ENCODE measurements at regions not wholly inside any gene's neighbourhood (a gene's known extent, or its start where the extent isn't known, plus 50 kb on each side); places are given as distances from the start of the nearest gene placed in this dataset.
A peak's percentile ranks its signal among the peaks of the same experiment; 100 is the strongest.

DNA sequence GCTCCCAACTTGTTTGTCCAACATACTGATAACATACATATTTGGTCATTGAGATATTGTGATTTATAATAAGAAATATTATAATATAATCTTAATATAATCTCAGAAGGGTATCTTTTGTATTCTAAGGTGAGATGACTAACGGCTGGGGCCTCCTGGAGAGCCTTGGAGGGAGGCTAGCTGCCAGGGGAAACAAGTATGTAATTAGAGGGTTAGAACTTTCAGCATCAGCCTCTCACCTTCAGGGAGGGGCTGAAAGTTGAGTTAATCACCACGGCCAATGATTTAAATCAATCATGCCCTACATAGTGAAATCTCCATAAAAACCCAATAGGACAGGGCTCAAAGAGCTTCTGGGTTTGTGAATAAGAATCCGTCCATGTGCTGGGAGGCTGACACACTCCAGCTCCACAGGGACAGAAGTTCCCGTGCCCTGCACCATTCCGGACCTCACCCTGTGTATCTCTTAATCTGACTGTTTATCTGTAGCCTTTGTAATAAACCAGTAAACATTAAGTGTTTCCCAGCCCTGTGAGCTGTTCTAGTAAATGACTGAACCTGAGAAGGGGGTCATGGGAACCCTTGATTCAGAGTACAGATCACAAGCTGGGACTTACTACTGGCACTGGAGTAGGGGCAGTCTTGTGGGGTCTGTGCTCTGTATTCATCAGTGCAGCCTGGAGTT is 86.3 kb upstream of the STEAP1B start:
- no peak for ATAC-seq

DNA sequence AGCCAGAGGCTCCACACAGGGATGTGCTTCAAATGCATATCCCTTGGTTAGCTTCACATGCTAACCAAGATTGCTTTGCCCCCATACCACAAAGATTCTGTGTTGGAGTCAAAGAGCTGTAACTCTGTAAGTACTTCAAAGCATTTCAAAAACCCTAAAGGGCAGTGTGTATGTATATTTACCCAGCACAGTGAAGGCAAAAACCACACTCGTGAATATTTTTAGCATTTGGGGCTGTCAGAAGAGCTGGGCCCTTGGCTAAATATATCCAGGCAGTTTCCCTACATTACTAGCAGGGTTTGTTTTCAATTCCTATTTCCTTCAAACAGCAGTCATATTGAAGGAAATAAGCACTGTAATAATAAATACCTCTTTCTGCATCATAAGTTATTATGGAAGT is 84.2 kb upstream of the STEAP1B start:
- ATAC-seq = no peak

DNA sequence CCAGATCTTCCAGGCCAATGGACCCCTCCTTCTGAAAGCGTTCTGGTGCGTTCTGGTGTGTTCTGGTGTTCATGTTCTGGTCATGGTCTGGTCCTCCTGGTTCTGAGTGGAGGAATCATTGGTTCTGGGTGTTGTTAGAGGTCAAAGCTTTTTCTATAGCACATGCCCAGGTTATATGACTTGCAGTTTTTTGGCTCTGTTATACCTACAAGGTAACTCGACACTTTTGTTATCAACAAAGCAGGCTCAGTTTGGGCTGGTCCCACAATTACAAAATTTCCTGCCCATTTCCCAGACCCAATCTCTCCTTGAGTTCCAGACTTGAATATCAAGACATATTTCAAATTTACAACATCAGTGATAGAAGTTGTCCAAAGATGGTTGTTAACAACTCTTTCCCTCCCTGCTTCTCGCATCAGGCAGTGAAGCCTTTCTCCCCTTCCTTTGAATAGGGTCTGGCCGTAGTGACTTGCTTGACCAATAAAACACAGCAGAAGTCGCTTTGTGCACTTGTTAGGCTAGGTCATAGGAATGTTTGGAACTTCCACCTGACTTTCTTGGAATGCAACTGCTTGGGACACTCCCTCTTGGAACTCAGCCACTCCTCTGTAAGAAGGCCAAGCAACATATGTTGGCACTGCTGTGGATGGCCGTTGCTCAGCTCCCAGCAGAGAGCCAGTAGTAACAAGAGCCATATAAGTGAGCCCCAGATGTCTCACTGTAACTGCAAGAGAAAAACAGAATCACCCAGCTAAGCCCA is 83.1 kb upstream of the STEAP1B start:
- ATAC-seq = peak; percentile 63

DNA sequence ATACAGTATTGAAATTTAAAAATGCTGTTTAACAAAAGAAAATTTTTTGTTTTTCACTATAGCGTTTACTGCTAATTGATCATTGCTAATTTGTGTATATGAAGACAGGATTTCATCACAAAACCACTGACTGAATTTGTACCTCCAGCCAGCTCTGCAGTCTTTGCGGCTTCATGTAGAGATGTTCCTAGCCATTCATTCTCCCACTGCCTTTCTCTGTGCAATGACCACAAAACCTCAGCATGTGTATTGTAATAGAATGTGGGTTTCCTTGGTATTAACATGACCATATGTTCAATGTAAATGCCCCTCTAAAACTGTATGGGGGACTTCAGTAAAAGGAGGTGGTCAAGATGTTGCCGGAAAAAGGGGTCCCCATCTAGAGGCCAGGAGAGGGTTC is 81.1 kb upstream of the STEAP1B start:
- no peak for ATAC-seq

DNA sequence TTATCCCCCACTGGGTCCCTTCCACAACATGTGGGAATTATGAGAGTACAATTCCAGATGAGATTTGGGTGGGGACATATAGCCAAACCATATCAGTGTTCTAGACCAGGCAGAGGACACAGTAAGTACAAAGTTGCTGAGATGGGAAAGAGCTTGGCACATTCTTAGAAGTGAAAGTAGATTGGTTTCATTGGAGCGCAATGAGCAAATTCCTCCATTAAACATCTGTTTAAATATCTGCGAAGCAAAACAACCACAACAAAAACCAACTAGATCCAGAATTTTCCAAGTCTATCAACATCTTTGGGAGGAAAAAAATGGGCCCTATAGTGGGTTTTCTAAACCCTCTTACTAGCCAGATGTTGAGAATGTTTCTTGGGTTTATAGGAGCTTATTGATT is 80.0 kb upstream of the STEAP1B start:
- ATAC-seq = no peak

DNA sequence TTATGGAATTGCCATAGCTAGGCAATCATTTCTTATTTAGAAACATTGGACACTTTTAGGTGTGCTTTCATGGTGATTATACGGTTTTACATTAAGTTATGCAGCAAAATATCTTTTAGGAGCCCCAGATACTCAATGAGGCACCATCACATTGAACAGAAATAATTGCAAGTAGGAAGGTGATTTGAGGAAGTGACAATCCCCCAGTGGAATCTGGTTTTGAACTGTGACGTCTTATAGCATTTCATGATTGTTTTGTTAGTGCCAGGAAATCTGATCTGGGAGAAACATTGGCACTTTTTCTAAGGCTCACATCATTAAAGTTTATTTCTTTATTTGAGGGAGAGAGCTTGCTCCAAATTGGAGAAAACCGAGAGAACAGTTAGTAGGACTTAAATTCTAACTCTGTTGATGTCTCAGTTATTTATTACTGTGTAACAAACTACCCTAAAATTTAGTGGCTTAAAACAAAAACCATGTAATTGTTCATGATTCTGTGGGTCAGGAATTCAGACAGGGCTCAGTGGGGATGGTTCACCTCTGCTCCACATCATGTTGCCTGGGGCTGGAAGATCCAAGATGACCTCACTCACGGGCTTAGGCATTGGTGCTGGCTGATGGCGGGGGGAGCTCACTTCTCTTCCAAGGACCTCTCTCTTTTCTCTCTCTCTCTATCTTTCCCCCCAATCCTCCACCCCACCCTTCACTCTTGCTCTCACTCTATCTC is 78.2 kb upstream of the STEAP1B start:
- ATAC-seq = no peak

DNA sequence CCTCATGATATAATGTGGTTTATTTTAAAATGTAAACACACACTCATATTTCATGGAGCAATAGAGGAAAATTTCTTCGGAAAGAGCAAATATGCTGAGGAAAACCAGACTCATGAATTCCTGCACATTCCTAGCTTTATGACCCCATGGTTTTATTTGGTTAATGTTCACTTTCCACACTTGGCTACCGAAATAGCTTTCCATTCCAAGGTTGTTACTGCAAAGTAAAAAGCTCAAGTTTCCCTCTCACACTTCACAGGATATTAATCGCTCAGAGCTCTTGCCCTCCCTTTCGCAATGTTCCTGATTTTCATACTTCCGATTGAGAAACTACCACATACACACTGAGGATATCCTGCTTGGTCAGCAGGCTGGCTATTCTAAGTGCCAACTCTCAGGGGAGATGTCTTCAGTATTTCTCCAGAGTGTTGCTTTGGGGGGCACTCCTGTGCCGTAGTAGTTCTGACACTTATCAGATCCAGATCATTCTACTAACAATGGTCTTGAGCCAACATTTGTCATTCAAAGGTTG is 77.5 kb upstream of the STEAP1B start:
- ATAC-seq = peak; percentile 53

DNA sequence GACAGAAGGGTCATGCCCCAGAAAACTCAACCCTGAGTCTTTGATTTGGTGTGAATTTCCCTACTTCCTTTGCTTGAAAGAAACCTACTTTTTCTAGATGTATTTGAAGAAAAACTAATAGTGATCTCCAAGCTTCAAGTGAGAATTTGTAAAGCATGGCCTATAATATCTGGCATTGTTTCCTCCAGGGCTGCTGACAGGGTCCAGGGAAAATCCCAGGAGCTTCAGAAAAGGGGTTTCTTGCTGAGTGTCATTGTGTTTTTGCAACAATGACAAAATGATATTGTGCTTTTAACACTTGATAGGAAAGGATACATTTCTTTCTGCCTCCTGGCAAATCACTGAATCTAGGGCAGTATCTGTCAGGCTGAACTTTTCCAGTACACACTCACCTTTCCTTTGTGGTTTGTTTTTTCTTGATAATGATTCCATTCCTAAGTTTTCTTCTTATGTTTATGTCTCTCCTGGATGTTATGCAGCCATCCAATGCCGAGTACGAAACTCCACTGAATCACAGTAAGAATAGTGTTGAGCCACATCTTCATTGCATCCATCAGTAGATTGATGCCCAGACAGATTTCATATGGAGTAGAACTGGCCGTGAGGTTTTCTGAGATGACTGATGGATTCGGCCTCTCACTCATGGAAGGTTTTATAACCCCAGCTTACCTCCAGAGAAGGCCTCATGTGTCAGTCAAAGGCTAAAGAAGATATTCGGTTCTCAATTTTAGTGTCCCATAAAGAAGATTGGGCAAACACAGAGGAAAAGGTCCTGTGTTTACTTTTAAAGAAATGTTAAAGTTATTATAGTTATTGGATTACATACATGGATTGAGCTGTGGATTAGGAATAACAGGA is 76.9 kb upstream of the STEAP1B start:
- ATAC-seq = no peak

DNA sequence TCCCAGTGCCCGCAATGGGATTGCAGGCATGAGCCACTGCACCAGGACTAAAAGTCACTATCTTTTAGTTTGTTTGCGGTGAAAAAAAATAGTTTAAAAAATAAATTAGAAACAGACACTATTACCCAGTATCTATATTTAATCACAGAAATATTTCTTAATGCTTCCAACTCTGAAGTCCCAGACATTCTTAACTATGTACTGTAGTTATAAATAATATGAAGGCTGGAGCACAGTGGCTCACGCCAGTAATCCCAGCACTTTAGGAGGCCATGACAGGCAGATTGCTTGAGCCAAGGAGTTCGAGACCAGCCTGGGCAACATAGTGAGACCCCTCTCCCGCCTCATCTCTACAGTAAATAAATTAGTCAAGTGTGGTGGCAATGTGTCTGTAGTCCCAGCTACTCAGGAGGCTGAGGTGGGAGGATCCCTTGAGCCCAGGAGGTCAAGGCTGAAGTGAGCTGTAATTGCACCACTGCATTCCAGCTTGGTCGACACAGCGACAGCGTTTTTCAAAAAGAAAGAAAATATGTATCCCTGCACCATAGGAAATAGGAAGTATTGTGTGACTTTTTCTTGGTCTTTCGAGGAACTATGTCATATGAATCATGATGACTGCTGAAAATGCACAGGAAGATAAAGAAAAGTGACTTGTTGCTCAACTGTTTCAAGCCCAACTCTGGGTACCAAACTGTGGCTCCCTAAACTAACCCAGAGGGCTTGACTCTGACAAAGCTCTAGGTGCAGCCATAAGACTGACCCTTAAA is 74.9 kb upstream of the STEAP1B start:
- no peak for ATAC-seq

DNA sequence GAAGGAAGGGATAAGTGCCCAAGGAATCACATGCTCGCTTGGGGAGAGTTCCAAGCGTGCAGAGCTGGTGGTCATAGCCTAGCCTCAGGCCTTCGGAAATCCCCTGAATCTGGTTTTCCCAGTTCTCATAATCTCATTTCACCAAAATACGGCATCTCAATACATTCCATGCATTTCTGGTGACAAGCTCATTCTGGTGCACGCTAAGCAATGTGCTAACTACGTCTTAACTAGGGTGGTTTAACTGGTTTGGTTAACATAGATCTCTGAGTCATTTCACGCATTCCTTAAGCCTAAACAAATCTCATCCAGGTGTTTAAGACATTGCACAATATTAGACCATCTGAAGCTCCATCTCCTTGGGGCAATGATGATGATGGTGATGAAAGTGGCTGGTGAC is 72.9 kb upstream of the STEAP1B start:
- peak; percentile 88 for ATAC-seq

DNA sequence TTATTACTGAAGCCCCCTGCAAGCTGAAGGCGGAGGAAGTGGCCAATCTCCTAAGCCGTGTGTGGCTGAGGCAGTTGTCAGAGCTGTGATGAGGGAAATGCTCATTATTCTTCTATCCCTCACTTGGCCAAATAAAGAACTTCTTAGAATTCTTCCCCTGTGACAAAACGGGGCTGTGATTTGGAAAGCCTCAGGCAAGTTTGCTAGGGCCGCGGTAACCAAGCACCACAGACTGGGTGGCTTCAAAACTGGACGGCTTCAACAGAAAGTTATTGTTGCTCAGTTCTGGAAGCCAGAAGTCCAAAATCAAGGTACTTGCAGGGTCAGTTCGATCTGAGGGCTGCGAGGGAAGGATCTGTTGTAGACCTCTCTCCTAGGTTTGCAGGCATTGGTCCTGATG is 72.3 kb upstream of the STEAP1B start:
- no peak for ATAC-seq

DNA sequence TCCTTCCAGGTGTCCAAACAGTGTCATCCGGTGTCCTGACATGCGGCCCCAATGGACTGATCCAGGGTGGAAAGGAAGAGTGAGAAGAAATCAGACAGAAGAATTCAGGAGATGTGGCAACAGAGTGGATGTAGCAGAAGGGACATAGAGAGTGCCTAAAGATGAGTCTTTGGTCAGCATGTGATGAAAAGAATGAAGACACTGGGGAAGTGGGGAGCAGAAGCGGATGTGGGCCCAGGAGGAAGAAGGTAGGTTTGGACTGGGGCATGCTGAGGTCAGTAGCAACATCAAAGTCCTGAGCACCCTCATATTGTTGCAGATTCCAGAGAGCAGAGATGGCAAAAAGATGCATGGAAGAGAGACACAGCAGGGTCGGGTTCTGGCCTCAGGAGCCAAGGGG is 71.8 kb upstream of the STEAP1B start:
- no peak for ATAC-seq

DNA sequence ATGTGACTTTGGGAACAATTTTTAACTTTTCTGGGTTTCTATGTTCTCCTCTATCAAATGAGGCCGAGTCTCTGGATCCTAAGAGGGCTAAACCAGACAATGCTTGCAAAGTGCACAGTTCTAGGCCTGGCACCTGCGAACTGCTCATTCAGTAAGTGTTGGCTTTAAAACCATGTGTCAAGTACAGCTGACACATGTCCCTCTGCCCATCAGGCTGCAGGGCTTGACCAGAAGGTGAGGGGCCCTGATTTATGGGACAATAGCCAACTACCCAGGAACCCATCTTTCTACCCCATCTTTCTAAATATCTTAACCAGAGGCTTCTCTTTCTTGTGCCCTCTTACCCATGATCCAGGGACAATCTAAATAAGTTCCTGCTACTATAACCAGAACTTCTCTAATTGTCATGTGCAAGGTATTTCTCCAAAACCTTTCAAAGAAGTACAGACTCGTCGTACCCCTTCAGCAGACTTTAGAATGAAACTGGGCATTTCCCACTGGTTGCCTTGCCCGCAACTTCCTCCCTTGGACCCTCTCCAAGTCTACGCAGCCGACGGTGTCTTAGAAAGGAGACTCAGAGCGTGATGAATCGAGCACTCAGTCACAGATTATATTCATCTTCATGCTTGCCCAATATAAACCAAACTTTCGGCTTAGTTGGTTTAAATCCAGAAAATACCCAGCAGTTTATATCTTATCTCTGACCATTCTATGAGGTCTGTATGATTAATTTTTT is 69.8 kb upstream of the STEAP1B start:
- no peak for ATAC-seq

DNA sequence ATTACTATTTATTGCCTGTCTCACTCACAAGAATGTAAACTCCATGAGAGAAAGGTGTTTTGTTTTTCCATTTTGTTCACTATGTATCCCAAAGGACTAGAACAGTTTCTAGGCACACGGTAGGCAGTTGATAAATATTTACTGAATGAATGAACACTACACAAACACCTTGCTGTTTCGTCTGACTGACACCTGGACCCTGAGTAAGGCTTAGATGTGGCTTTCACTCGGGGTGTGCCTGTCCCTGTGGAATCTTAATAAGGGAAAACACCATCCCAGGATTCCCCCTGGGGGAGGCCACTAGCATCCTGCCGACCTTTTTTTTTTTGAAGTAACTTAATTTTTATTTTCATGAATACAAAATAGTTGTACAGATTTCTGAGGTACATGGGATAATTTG is 66.6 kb upstream of the STEAP1B start:
- ATAC-seq = no peak

DNA sequence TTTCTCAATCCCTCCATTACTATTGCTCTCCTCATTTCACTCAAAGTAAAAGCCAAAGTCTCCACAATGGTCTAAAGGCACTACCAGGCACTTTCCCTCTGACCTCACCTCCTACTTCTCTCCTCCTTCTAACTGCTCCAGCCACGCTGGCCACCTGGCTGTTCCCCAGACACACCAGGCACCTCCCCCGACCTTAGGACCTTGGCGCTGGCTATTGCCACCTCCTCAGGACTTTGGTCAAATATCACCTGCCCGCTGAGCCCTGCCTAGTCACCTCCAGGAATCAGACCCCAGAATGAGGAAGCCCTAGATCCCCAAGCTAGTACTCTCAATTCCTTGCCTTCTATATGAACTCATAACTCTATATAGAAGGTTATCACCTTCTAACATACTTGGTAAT is 66.2 kb upstream of the STEAP1B start:
- no peak for ATAC-seq

DNA sequence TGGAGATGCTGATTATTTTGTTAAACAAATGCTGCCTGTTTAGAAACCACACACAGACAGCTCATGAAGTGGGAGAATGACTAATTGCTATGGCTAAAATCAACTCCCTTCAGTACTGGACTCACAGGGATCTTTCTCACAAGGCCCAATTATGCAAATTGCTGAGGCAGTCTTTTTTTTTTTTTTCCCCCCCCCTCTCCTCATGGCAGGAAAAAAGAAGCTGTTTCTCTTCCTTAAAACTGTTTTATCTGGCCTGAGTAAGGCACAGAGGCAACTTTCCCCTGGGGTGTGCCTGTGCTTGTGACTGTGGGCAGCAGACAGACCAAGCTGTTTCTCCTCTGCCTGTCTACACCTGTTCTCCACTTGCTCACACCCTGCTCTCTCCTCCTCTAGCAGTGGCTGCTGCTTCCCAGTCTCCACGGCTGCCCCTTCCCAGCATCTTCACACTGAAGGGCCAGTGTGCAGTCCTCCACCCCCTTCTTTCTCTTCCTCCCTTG is 65.4 kb upstream of the STEAP1B start:
- peak; percentile 58 for ATAC-seq

DNA sequence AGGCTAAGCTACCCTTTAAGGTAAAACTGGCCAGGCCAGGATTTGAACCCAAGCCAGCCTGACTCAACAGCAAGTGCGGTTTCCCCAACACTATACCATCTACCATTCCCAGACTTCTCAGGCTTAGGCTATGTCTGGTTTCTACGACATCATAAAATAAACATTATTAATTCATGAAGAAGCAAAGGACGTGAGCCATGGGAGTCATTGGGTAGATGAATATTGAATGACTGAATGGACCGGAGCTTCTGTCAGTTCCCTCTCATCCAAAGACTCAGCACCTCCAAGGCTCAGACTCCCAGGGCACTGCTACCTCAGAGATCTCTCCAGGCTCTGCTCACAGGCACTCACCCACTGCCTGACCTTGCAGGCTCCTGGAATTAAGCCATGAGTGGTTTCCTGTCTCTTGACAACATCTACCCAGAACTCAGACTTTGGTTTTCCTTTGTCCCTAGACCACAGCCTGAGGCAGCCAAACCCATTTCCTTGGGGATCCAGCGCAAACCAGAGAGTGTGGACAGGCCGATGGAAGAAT is 64.6 kb upstream of the STEAP1B start:
- ATAC-seq = peak; percentile 10

DNA sequence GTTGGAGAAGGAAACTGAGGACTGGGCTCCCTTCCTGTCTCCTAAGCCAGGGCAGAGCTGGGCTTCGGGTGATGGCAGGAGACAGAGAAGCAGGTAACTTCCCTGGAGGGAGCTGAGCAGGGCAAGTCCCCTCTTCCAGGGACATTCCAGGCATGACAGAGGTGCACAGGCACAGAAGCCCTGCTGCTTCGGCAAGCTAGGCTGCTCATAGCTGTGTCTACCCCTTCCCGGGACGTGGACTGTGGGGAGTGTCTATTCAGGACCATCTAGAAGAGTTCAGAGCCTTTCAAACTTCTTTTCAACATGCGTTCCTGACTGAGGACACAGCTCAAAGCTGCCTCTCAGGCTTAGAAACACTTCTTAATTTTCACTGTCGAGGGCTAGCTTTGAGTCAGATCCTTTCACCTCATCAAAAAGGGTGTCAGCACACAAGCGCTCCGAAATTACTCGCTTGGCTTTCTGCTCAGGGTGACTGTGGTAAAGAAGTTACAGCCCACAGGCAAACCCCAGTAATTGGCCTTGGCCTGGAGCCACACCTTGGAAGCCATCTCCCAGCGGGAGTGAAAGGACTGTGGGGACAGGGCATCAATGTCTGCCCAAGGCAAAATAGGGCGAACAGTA is 63.7 kb upstream of the STEAP1B start:
- ATAC-seq = no peak

DNA sequence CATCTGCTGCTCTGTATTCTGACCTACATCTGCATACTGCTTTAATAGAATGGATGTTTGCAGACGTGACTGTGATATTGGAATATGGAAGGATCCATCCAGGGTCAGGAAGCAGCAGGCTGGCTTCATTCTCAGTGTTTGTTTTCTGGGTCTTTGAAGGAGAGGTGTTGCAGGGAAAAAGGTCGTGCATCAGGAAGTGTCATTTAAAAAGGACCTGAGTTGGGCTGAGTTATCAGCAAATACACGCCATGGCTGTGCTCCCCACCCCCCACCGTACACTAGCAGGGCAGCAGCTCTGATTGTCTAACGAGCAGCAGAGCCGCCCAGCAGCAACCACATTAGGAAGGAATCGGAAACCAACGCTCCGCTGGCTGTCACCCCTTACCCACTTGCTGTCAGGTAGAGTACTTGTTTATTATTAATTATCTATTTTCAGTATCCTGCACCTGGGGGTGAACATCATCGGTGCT is 63.1 kb upstream of the STEAP1B start:
- ATAC-seq = no peak

All from esophagus mucosa (tissue), 1 donor.